DOHH2 (cell line): ENCODE measurements at regions not wholly inside any gene's neighbourhood (a gene's known extent, or its start where the extent isn't known, plus 50 kb on each side); places are given as distances from the start of the nearest gene placed in this dataset.

Source experiments
- H3F3A ChIP-seq: fragments of 200-600 bp; sonication (generic), shearing (Covaris generic); 2 replicates; pipeline ENCODE4 v1.6.0; 2016; ENCODE audit warnings: antibody characterized with exemption, mild to moderate bottlenecking; ENCODE audit not compliant: control insufficient read depth, insufficient read depth
- H3K27ac ChIP-seq: fragments of 200-600 bp; sonication (generic); 2 replicates; pipeline ENCODE4 v1.5.1; 2014; ENCODE audit warnings: low read depth, mild to moderate bottlenecking, low read length, moderate library complexity
- H3K27me3 ChIP-seq: fragments of 200-600 bp; sonication (generic); 2 replicates; pipeline ENCODE4 v1.6.1; 2014; ENCODE audit warnings: mild to moderate bottlenecking, low read length, mixed read lengths; ENCODE audit not compliant: control insufficient read depth
- H3K36me3 ChIP-seq: fragments of 200-600 bp; sonication (generic); 2 replicates; pipeline ENCODE4 v1.6.1; 2014; ENCODE audit warnings: mild to moderate bottlenecking, low read length, moderate library complexity, mixed read lengths; ENCODE audit not compliant: control insufficient read depth
- H3K4me1 ChIP-seq: fragments of 200-600 bp; sonication (generic); 2 replicates; pipeline ENCODE4 v1.6.1; 2014; ENCODE audit warnings: mild to moderate bottlenecking, low read length, mixed read lengths; ENCODE audit not compliant: control insufficient read depth
- H3K4me2 ChIP-seq: fragments of 200-600 bp; sonication (generic); 2 replicates; pipeline ENCODE4 v1.6.0; 2014; ENCODE audit warnings: mild to moderate bottlenecking, low read length, moderate library complexity
- H3K4me3 ChIP-seq: fragments of 200-600 bp; sonication (generic); 2 replicates; pipeline ENCODE4 v1.5.1; 2014; ENCODE audit warnings: mild to moderate bottlenecking, low read length, mixed read lengths
- H3K79me2 ChIP-seq: fragments of 200-600 bp; sonication (generic); 2 replicates; pipeline ENCODE4 v1.6.1; 2014; ENCODE audit warnings: mild to moderate bottlenecking, low read length, mixed read lengths; ENCODE audit not compliant: control insufficient read depth
- H3K9me2 ChIP-seq: fragments of 200-600 bp; sonication (generic); replicated peaks from 2 replicates; pipeline ENCODE4 v1.6.1; 2014; ENCODE audit warnings: mild to moderate bottlenecking, low read length, mixed read lengths; ENCODE audit not compliant: control insufficient read depth
- H3K9me3 ChIP-seq: fragments of 200-600 bp; sonication (generic); 2 replicates; pipeline ENCODE4 v1.6.1; 2014; ENCODE audit warnings: antibody characterized with exemption, low read length, mixed read lengths; ENCODE audit not compliant: control insufficient read depth, insufficient read depth
- H4K20me1 ChIP-seq: fragments of 200-600 bp; sonication (generic); 2 replicates; pipeline ENCODE4 v1.6.0; 2014; ENCODE audit warnings: low read depth, mild to moderate bottlenecking, antibody characterized with exemption, low read length, moderate library complexity; ENCODE audit not compliant: control insufficient read depth, insufficient read depth
- EZH2phosphoT487 ChIP-seq: fragments of 200-600 bp; sonication (generic); IDR thresholded peaks from 2 replicates; pipeline ENCODE4 v1.6.1; 2017; ENCODE audit warnings: borderline replicate concordance, mild to moderate bottlenecking, antibody characterized with exemption, low read length, moderate library complexity, mixed read lengths
- TF ChIP-seq, protein P1 (sequence below): fragments of 200-600 bp; sonication (generic); IDR thresholded peaks from one replicate; pipeline ENCODE4 v1.5.1; 2014; ENCODE audit warnings: antibody characterized with exemption, mild to moderate bottlenecking, low read depth, low read length; ENCODE audit not compliant: poor library complexity, severe bottlenecking

DNA sequence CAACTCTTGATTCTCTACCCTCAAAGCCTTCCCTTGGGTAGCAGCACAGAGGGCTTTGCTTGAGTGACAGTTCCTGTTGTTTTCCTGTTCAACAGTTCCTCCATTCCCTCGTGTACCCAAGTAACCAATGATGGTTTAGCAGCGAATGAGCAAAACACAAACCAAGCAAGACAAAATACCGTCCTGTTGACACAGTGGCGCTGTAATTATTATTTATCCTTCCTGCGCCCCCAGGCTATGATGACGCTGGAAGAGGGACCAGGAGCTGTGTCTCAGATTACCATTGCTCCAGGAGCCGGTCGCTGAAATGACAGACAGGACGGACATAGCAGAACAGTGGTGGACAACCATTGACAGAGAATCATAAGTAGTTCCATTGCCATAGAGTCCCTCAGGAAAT lies 154.8 kb downstream of the GADD45G start:
- Histone ChIP-seq H3K4me1 (no peaks in the 10 kb centered on the region), H3K79me2 (no peaks in the 10 kb centered on the region), H3K4me3 (no peak overlapping the region), H3K4me2 (no peak overlapping the region), H3K9me2 (no peaks in the 10 kb centered on the region), H3K27ac (no peak overlapping the region), H3K36me3 (no peaks in the 10 kb centered on the region), H4K20me1 (no peaks in the 10 kb centered on the region), H3F3A (no peaks in the 10 kb centered on the region), H3K27me3 (no peaks in the 10 kb centered on the region), H3K9me3 (no peaks in the 10 kb centered on the region)
- TF ChIP-seq, protein P1, sequence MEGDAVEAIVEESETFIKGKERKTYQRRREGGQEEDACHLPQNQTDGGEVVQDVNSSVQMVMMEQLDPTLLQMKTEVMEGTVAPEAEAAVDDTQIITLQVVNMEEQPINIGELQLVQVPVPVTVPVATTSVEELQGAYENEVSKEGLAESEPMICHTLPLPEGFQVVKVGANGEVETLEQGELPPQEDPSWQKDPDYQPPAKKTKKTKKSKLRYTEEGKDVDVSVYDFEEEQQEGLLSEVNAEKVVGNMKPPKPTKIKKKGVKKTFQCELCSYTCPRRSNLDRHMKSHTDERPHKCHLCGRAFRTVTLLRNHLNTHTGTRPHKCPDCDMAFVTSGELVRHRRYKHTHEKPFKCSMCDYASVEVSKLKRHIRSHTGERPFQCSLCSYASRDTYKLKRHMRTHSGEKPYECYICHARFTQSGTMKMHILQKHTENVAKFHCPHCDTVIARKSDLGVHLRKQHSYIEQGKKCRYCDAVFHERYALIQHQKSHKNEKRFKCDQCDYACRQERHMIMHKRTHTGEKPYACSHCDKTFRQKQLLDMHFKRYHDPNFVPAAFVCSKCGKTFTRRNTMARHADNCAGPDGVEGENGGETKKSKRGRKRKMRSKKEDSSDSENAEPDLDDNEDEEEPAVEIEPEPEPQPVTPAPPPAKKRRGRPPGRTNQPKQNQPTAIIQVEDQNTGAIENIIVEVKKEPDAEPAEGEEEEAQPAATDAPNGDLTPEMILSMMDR: no peak
- no peak for TF ChIP-seq EZH2phosphoT487

DNA sequence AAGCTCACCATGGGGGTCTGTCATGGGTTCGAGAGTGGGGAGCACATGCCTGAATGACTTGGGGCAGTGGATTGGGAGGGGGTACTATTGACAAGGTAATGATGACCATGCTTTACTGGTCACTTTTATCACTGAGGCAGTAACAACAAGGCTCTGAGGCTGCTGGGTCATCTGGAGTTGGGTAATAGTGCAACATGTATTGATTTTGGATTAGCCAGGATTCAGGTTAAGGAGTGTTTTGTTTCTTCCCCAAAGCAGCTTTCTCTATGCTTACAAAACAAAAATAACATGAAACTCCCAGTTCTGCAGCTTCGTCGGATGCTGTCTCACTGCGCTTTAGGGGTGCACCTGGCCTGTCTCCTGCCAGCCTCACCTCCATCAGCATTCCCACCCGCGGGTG lies 155.3 kb downstream of the GADD45G start:
- no peak overlapping the region for H3K27ac ChIP-seq
- TF ChIP-seq, protein P1: no peak
- no peak for TF ChIP-seq EZH2phosphoT487
- no peaks in the 10 kb centered on the region for H3K9me2 ChIP-seq
- no peak overlapping the region for H3K4me3 ChIP-seq
- H3K9me3 ChIP-seq: no peaks in the 10 kb centered on the region
- no peaks in the 10 kb centered on the region for H3K79me2 ChIP-seq
- no peaks in the 10 kb centered on the region for H3K27me3 ChIP-seq
- no peaks in the 10 kb centered on the region for H3F3A ChIP-seq
- no peaks in the 10 kb centered on the region for H3K36me3 ChIP-seq
- no peaks in the 10 kb centered on the region for H4K20me1 ChIP-seq
- no peaks in the 10 kb centered on the region for H3K4me1 ChIP-seq
- no peak overlapping the region for H3K4me2 ChIP-seq

DNA sequence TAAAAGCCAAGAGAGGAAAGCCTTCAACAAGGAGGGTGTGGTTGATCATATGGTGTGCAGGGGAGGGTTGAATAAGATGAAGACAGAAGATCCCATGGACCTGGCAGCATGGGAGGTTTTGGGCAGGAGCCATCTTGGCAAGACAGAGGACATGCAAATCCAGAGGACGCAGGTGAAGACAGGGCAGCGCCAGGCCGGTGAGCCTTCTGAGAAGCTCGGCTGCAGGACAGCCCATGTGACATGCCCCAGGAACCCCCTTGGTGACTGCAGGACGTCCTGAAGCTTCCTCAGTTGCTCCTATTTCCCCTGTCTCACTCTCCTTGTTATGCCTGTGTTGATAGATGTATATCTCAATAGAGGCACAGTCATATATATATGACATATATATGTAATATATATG lies 159.4 kb downstream of the GADD45G start:
- H4K20me1 ChIP-seq: no peaks in the 10 kb centered on the region
- H3K9me3 ChIP-seq: no peaks in the 10 kb centered on the region
- H3K4me2 ChIP-seq: no peak overlapping the region
- H3K79me2 ChIP-seq: no peaks in the 10 kb centered on the region
- no peak overlapping the region for H3K4me3 ChIP-seq
- H3F3A ChIP-seq: no peaks in the 10 kb centered on the region
- no peaks in the 10 kb centered on the region for H3K36me3 ChIP-seq
- no peak overlapping the region for H3K27ac ChIP-seq
- H3K4me1 ChIP-seq: no peaks in the 10 kb centered on the region
- TF ChIP-seq, protein P1: no peak
- no peak for TF ChIP-seq EZH2phosphoT487
- no peaks in the 10 kb centered on the region for H3K9me2 ChIP-seq
- no peaks in the 10 kb centered on the region for H3K27me3 ChIP-seq
